ENCODE measurements at regions not wholly inside any gene's neighbourhood (a gene's known extent, or its start where the extent isn't known, plus 50 kb on each side); places are given as distances from the start of the nearest gene placed in this dataset.

DNA sequence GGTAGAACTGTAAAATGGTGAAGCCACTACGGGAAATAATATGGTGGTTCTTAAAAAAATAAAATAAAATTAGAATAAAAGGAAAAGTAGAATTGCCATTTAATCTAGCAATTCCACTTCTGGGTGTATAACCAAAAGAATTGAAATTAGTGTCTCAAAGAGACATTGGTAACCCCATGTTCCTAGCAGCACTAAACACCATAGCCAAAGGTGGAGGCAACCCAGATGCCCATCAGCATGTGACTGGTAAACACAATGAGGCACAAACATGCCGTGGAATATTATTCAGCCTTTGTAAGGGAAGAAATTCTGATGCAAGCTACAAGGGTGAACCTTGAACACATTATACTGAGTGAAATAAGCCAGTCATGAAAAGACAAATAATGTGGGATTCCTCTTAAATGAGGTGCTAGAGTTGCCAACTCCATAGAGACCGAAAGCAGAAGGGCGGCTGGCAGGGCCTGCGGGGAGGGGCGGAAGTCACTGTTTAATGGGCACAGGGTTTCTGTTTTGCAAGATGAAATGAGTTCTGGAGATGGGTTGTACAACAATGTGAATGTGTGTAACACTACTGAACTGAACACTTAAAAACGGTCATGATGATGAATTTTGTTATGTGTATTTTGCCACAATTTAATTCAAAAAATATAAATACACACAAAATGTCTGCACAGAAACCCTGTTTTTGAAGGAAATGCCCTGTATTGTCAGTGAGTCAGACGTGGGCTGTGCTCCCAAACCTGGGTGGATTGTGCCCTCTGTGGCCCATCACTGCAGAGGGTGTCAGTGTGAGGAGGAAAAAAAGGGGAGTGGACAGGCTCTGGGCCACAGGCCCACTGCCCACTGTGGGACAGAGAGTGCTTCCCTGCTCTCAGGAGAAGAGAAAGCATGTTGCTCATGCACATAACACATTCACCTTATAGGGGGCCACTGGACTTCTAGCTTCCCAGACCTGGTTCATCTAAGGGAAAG is 49.6 kb upstream of the CD93 start:
- Histone ChIP-seq H3K4me3 (ENCODE audit: insufficient read length, low read depth) (no peak overlapping the region), H3K27me3 (ENCODE audit: insufficient read depth, insufficient read length) (no peaks in the 10 kb centered on the region), H3K9ac (ENCODE audit: insufficient read length, low read depth) (no peak overlapping the region), H3K4me1 (ENCODE audit: insufficient read depth, insufficient read length) (peaks cover 4% of the 10 kb centered on the region), H3K36me3 (ENCODE audit: insufficient read depth, insufficient read length, low read length) (no peaks in the 10 kb centered on the region), H3K9me3 (ENCODE audit: insufficient read depth, low read length) (no peaks in the 10 kb centered on the region)
- no peak for DNase-seq (ENCODE audit: low read depth, low spot score)
- no peak for TF ChIP-seq SUZ12 (IDR thresholded peaks at IDR 0.05; ENCODE audit: extremely low read depth, insufficient read depth, insufficient read length)
- TF ChIP-seq YY1 (IDR thresholded peaks at IDR 0.05; ENCODE audit: insufficient read depth, insufficient read length): no peak
- TF ChIP-seq ZNF274 (IDR thresholded peaks at IDR 0.05; ENCODE audit: low read depth, low read length): no peak
